PFSK-1 (cell line): ENCODE measurements at regions not wholly inside any gene's neighbourhood (a gene's known extent, or its start where the extent isn't known, plus 50 kb on each side); places are given as distances from the start of the nearest gene placed in this dataset.

ENCODE experiments used
- POLR2AphosphoS5 ChIP-seq: IDR thresholded peaks from 2 replicates; pipeline ENCODE4 v1.6.1; 2012; ENCODE audit warnings: low read depth, mild to moderate bottlenecking, control low read depth, low read length, moderate library complexity
- TAF1 ChIP-seq: IDR thresholded peaks from 2 replicates; pipeline ENCODE4 v1.6.1; 2012; ENCODE audit warnings: low read length, control low read depth, borderline replicate concordance; ENCODE audit not compliant: insufficient read depth

- no peak for TF ChIP-seq TAF1
- no peak for TF ChIP-seq POLR2AphosphoS5
Observed at GRCh38 chr15:39472621-39473297, 108.1 kb upstream of the THBS1 start.
